ENCODE measurements at regions not wholly inside any gene's neighbourhood (a gene's known extent, or its start where the extent isn't known, plus 50 kb on each side); places are given as distances from the start of the nearest gene placed in this dataset.

DNA sequence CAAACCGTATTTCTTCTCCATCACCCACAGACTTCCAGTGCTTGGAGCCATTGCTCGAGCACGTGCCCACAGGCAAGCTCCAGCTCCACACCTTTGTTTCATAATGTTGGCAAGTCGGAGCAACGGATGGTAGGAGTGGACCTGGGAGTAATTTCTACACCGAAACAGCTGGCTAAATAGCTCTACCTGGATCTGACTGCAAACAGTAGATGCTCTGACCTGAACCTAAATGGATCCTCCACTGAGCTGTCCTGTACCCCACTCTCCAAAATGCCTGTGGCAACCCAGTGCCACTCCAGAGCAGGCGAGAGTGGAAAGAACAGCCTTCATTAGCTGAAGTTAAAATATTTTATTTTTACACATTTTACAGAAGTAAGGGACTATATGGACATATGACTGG, 108.7 kb downstream of the BMP4 start:
- H3K4me3 ChIP-seq: no peak overlapping the region

DNA sequence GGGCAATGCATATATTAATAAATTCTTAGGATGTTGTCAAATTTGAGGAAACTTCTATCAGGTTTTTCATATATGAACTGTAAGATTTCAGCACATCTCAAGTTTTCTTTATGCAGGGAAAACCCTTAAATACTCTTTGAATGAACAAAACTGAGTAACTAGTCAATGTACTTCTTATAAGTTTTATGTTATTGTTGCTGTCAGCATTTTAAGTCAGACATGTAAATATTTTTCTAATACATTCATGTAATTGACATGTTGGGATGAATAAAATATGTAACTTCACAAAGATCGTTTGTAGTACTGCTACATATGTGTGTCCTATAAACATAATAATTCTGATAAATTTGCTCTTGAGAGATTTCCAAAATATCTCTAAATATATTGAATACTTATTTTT, 109.6 kb downstream of the BMP4 start:
- ATAC-seq (ENCODE audit: insufficient number of reproducible peaks, low FRiP score, low read depth) (no peak), DNase-seq (ENCODE audit: low spot score) (no peak)
- no peaks in the 10 kb centered on the region for H3K27me3 ChIP-seq (replicated peaks; ENCODE audit: insufficient read depth)
- H3K4me3 ChIP-seq: no peak overlapping the region
- no peaks in the 10 kb centered on the region for H3K9me3 ChIP-seq
- no peak overlapping the region for H3K27ac ChIP-seq
- TF ChIP-seq, protein P1, sequence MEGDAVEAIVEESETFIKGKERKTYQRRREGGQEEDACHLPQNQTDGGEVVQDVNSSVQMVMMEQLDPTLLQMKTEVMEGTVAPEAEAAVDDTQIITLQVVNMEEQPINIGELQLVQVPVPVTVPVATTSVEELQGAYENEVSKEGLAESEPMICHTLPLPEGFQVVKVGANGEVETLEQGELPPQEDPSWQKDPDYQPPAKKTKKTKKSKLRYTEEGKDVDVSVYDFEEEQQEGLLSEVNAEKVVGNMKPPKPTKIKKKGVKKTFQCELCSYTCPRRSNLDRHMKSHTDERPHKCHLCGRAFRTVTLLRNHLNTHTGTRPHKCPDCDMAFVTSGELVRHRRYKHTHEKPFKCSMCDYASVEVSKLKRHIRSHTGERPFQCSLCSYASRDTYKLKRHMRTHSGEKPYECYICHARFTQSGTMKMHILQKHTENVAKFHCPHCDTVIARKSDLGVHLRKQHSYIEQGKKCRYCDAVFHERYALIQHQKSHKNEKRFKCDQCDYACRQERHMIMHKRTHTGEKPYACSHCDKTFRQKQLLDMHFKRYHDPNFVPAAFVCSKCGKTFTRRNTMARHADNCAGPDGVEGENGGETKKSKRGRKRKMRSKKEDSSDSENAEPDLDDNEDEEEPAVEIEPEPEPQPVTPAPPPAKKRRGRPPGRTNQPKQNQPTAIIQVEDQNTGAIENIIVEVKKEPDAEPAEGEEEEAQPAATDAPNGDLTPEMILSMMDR (IDR thresholded peaks at IDR 0.05): no peak
- no peaks in the 10 kb centered on the region for H3K36me3 ChIP-seq
- H3K4me1 ChIP-seq (ENCODE audit: control insufficient read depth in 1 of 2, low read depth in 2 of 2): peaks cover 6 to 9% of the 10 kb centered on the region in 2 donors

More for the DNA sequence above, 108.7 kb downstream of the BMP4 start:
- Histone ChIP-seq H3K9me3 (no peaks in the 10 kb centered on the region), H3K27me3 (replicated peaks; ENCODE audit: insufficient read depth) (no peaks in the 10 kb centered on the region), H3K4me1 (ENCODE audit: control insufficient read depth in 1 of 2, low read depth in 2 of 2) (peaks cover 6 to 8% of the 10 kb centered on the region in 2 donors), H3K36me3 (no peaks in the 10 kb centered on the region), H3K27ac (no peak overlapping the region)
- no peak for ATAC-seq (ENCODE audit: insufficient number of reproducible peaks, low FRiP score, low read depth)
- DNase-seq (ENCODE audit: low spot score): no peak
- TF ChIP-seq, protein P1 (IDR thresholded peaks at IDR 0.05): no peak

DNA sequence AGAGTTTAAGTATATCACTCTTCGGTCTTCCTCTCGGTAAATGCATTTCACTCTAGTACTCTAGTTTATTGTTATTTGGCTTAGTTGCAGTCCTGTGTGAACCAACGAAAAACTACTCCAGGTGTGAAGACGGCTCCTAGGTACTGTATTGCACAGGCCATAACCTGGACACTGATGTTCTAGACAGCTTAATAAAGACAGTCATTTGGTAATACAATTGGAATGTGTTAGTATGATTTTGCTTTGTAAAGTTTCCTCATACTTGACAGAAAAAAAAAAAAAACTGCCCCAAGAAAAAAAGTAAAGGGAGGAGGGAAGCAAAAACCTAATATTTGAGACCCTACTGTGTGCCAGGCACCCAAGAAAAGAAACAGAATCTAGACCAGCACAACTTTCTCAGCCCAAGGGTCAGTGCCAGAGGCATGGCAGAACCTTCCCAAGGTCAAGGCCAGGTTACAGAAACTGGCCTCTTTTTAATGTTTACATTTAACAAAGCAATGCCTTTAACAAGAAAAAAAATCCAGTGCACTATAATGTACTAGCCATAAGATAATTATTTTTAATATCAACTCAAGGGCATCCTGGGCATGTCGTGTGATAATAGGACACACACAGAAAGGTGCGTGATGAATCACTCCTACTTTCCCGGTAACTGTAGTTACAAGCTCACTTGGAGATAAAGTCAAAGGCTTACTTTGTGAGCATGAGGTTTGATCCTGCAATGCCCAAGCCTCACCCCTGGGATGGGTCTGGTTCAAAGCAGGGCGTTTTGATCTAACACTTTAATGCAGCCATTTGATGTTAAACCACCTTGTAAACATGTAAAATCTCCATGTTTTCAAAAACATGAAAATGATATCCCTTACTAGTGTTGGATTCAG, 110.6 kb downstream of the BMP4 start:
- Histone ChIP-seq H3K4me3 (no peak overlapping the region), H3K9me3 (no peaks in the 10 kb centered on the region), H3K36me3 (no peaks in the 10 kb centered on the region), H3K4me1 (ENCODE audit: control insufficient read depth in 1 of 2, low read depth in 2 of 2) (peaks cover under 1 to 9% of the 10 kb centered on the region in 2 donors), H3K27me3 (replicated peaks; ENCODE audit: insufficient read depth) (no peaks in the 10 kb centered on the region), H3K27ac (no peak overlapping the region)
- TF ChIP-seq, protein P1 (IDR thresholded peaks at IDR 0.05): no peak
- ATAC-seq (ENCODE audit: insufficient number of reproducible peaks, low FRiP score, low read depth) (no peak), DNase-seq (ENCODE audit: low spot score) (no peak)

DNA sequence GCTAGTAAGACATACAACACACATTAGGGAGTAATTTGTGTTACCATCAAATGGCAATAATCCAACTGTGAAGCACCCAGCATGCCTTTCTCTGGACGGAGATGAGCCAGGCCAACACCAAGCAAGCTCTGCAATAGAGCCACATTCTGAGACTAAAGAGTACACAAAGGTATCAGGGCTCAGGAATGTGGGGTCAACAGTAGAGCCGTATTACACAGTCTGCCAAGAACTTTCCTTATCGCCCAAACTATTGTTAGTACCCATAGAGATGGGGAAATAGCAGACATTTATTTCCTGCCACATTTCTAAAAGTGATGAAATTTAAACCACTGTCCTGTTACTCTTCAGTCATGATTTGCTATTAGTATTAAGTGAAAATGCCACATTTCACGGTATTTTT, 113.7 kb downstream of the BMP4 start:
- no peaks in the 10 kb centered on the region for H3K9me3 ChIP-seq
- no peaks in the 10 kb centered on the region for H3K36me3 ChIP-seq
- ATAC-seq (ENCODE audit: insufficient number of reproducible peaks, low FRiP score, low read depth): no peak
- DNase-seq (ENCODE audit: low spot score): no peak
- no peak overlapping the region for H3K27ac ChIP-seq
- peaks cover 0 to 4% of the 10 kb centered on the region in 2 donors for H3K4me1 ChIP-seq (ENCODE audit: control insufficient read depth in 1 of 2, low read depth in 2 of 2)
- H3K4me3 ChIP-seq: no peak overlapping the region
- H3K27me3 ChIP-seq (replicated peaks; ENCODE audit: insufficient read depth): no peaks in the 10 kb centered on the region
- TF ChIP-seq, protein P1 (IDR thresholded peaks at IDR 0.05): no peak

DNA sequence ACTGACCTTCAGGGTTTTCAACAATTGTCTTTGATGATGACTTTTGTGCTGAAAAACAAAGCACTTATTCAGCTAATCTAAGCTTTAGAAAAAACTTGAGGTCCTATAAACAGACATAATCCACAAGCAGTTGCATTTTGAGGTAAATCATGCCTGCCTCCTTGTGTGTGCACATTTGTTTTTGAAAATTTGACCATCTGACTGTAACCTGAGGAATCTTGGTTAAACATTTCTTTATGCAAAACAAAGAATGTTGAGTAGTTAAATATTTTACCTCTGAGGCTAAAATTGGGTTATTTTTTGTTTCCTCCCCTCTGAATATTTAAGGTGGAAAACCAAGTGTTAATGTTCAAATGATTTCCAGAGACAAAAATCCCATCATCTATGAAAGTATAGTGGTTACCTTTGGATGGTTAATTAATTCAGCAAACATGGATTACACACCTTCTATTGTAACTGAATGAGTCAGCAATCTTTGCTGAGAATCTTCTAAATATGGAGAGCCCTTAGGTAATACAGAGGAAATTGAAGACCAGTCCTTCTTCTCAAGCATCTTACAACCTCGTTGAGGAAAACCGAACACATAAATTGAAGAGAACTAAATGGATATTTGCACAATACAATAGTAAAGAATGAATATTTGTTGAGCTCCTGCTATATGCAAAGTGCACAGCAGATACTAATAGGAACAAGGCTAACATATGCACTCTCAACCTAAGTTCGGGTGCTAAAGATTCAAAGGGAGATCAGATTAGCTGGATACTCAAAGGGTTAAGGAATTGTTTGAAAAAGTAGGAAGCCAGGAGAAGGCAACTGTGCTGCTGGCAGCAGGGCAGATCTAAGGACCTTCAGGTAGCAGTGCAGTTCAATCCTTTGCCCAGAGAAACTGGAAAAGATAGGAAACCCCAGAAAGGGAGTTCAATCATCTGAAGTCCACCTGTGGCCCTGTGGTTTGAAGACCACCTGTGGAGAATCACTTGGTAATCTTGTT, 115.2 kb downstream of the BMP4 start:
- TF ChIP-seq, protein P1 (IDR thresholded peaks at IDR 0.05): no peak
- no peak for ATAC-seq (ENCODE audit: insufficient number of reproducible peaks, low FRiP score, low read depth)
- no peak for DNase-seq (ENCODE audit: low spot score)
- Histone ChIP-seq H3K27me3 (replicated peaks; ENCODE audit: insufficient read depth) (no peaks in the 10 kb centered on the region), H3K36me3 (no peaks in the 10 kb centered on the region), H3K4me3 (no peak overlapping the region), H3K9me3 (peaks cover 5% of the 10 kb centered on the region), H3K27ac (no peak overlapping the region), H3K4me1 (ENCODE audit: control insufficient read depth in 1 of 2, low read depth in 2 of 2) (peaks cover 0 to 4% of the 10 kb centered on the region in 2 donors)
